ENCODE measurements at regions not wholly inside any gene's neighbourhood (a gene's known extent, or its start where the extent isn't known, plus 50 kb on each side); places are given as distances from the start of the nearest gene placed in this dataset.
"Not testable (repeated sequence)": the region's sequence is repeated elsewhere in the genome, so short reads cannot be mapped to it uniquely, and the experiment has no call there.

- H3K4me3 ChIP-seq: no peak overlapping the region
- TF ChIP-seq CTCF (IDR thresholded peaks at IDR 0.05): no peak
- no peaks in the 10 kb centered on the region for H3K4me1 ChIP-seq
- DNase-seq: no peak
- H3K27me3 ChIP-seq: no peaks in the 10 kb centered on the region
- H3K36me3 ChIP-seq: no peaks in the 10 kb centered on the region
- no peak overlapping the region for H3K27ac ChIP-seq
- intact Hi-C loops (cut with DNase I): no loop called here
- no peaks in the 10 kb centered on the region for H3K9me3 ChIP-seq
- ATAC-seq: no peak
Measured at GRCh38 chr4:151583157-151583914, 174.4 kb downstream of the FHIP1A start.

- no peaks in the 10 kb centered on the region for H3K27me3 ChIP-seq
- ATAC-seq (no peak), DNase-seq (no peak)
- intact Hi-C loops (cut with DNase I): no loop called here
- no peak for TF ChIP-seq CTCF (IDR thresholded peaks at IDR 0.05)
- no peaks in the 10 kb centered on the region for H3K36me3 ChIP-seq
- H3K4me3 ChIP-seq: no peak overlapping the region
- H3K4me1 ChIP-seq: no peaks in the 10 kb centered on the region
- H3K27ac ChIP-seq: no peak overlapping the region
- H3K9me3 ChIP-seq: no peaks in the 10 kb centered on the region
Measured at GRCh38 chr4:151584101-151584500, 175.1 kb downstream of the FHIP1A start.

- H3K9me3 ChIP-seq; H3K27me3 ChIP-seq; H3K36me3 ChIP-seq; H3K4me3 ChIP-seq; H3K27ac ChIP-seq; ATAC-seq; DNase-seq; intact Hi-C loops (cut with DNase I); H3K4me1 ChIP-seq: not testable (repeated sequence)
Measured at GRCh38 chr4:151595629-151596028, 165.2 kb downstream of the GATB start.

- DNase-seq, H3K36me3 ChIP-seq, H3K4me3 ChIP-seq: not testable (repeated sequence)
Measured at GRCh38 chr4:151597691-151598090, 163.1 kb downstream of the GATB start.

GRCh38 chr4:151599863-151600262 lies 160.9 kb downstream of the GATB start:
- Histone ChIP-seq H3K27ac (no peak overlapping the region), H3K4me1 (no peaks in the 10 kb centered on the region), H3K4me3 (no peak overlapping the region), H3K36me3 (no peaks in the 10 kb centered on the region), H3K27me3 (no peaks in the 10 kb centered on the region), H3K9me3 (no peaks in the 10 kb centered on the region)
- DNase-seq (no peak), ATAC-seq (no peak)
- no peak for TF ChIP-seq CTCF (IDR thresholded peaks at IDR 0.05)
- intact Hi-C loops (cut with DNase I): no loop called here

More at GRCh38 chr4:151597691-151598090, 163.1 kb downstream of the GATB start:
- H3K27ac ChIP-seq; intact Hi-C loops (cut with DNase I); H3K27me3 ChIP-seq; H3K9me3 ChIP-seq; ATAC-seq; H3K4me1 ChIP-seq: not testable (repeated sequence)

- no peak overlapping the region for H3K27ac ChIP-seq
- ATAC-seq (no peak), DNase-seq (no peak)
- H3K36me3 ChIP-seq: no peaks in the 10 kb centered on the region
- H3K9me3 ChIP-seq: no peaks in the 10 kb centered on the region
- no peaks in the 10 kb centered on the region for H3K27me3 ChIP-seq
- H3K4me3 ChIP-seq: no peak overlapping the region
- intact Hi-C loops (cut with DNase I): no loop called here
- no peak for TF ChIP-seq CTCF (IDR thresholded peaks at IDR 0.05)
- H3K4me1 ChIP-seq: no peaks in the 10 kb centered on the region
Measured at GRCh38 chr4:151600432-151600831, 160.4 kb downstream of the GATB start.

- DNase-seq: no peak
- Histone ChIP-seq H3K27me3 (no peaks in the 10 kb centered on the region), H3K9me3 (no peaks in the 10 kb centered on the region), H3K4me1 (no peaks in the 10 kb centered on the region), H3K27ac (no peak overlapping the region), H3K36me3 (no peaks in the 10 kb centered on the region), H3K4me3 (no peak overlapping the region)
- intact Hi-C loops (cut with DNase I): no loop called here
- TF ChIP-seq CTCF (IDR thresholded peaks at IDR 0.05): no peak
- ATAC-seq: no peak
Measured at GRCh38 chr4:151603377-151603776, 157.4 kb downstream of the GATB start.
